HG03469 (cell line): ENCODE measurements at regions not wholly inside any gene's neighbourhood (a gene's known extent, or its start where the extent isn't known, plus 50 kb on each side); places are given as distances from the start of the nearest gene placed in this dataset.

Experiments used
- ATAC-seq: cut with Tn5 transposase; IDR thresholded peaks from one replicate; pipeline ENCODE4 v1.9.1; 2021; ENCODE audit warnings: mild to moderate bottlenecking, moderate library complexity, moderate number of reproducible peaks; ENCODE audit not compliant: unreplicated experiment

DNA sequence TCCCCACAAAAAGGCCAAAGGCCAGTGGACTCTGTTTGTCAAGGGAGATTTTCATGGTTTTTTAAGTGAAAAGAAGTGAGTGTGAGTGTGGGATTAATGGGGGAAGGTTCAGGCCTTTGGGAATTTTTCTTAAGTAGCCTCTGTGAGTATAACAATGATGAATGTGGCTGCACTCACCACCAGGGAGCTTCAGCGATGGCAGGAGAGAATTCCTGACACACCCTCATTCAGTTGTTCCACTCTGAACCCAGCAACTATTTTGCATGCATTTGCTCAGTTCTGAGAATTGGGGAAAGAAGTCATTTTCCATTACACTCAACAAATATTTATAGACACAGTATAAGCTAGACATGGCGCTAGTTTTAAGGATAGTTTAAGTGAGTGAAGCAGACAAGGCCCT is 117.9 kb downstream of the CCNA1 start:
- no peak for ATAC-seq

DNA sequence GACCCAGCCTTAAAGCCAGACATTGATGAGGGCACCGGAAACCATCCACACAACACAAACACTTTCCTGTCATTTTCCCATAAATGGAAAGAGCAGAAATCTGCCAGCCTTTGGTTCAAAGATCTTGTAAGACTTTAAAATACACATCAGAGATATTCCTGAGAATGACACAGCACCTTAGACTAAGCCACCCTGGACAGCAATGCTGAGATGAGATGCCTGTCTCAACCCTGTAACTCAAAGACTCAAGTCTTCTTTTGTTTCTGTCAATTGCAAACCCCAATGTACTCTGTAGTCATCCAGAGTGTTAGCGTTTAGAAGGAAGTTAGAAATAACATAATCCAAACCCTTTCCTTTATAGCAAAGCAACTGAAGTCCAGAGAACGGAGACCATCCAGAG is 119.2 kb downstream of the CCNA1 start:
- ATAC-seq: no peak

DNA sequence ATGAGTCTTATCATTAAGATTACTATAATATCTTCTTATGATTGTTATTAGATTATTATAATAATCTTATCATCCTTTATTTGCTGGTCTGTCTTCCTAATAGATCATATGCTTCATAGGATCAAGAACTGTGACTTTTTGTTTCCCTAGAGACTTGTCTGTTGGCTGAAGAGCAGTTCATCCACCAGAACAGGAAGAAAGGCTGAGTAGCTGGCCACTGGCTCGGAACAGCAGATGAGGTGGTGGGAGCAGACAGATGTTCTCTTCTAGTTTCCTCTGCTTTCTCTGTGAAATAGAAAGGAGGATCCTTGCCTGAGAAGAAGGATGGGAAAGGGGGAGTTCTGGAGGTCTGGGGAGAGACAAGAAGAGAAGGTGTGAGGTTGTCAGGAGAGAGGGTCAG is 120.0 kb downstream of the CCNA1 start:
- ATAC-seq: peak; percentile 34

- ATAC-seq: no peak
These were observed 120.3 kb upstream of the SERTM1 start for GRCh38 chr13:36553491-36553890.

GRCh38 chr13:36555151-36555986 is 118.5 kb upstream of the SERTM1 start:
- no peak for ATAC-seq

- no peak for ATAC-seq
These were observed 114.4 kb upstream of the SERTM1 start for GRCh38 chr13:36559375-36559774.

GRCh38 chr13:36567485-36567884 is 106.3 kb upstream of the SERTM1 start:
- ATAC-seq: no peak

DNA sequence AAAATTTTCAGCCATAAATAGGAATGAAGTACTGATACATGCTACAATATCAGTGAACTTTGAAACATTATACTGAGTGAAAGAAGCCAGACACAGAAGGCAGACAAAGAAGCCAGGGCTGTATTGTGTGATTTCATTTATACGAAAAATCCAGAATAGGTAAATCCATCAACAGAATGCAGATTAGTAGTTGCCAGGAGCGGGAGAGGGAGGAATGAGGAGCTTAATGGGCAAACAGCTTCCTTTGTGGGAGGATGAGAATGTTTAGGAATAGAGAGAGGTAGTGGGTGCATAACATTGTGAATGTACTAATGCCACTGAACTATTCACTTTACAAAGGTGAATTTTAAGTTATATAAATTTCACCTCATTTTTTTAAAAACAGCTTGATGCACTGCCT is 103.3 kb upstream of the SERTM1 start:
- ATAC-seq: no peak

GRCh38 chr13:36571444-36571843 is 102.4 kb upstream of the SERTM1 start:
- no peak for ATAC-seq

GRCh38 chr13:36582977-36583376 is 90.8 kb upstream of the SERTM1 start:
- ATAC-seq: no peak

DNA sequence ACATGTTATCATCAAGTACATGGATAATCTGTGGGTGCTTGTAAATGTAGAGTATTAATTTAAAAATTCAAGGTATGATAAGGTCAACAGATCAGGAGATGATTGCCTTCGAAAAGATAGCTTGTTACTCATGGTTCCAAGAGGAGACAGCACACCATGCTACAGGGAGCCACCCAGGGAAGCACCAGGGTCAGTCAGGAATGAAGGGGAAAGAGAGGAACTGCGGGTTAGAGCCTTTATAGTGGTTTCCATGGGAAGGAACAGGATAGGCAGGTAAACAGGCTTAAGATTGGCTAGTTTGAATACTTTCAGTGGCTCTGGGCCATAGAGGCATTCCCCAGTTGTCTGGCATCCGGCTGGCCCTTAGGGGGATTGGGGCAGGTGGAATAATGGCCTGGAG is 74.2 kb upstream of the SERTM1 start:
- no peak for ATAC-seq

DNA sequence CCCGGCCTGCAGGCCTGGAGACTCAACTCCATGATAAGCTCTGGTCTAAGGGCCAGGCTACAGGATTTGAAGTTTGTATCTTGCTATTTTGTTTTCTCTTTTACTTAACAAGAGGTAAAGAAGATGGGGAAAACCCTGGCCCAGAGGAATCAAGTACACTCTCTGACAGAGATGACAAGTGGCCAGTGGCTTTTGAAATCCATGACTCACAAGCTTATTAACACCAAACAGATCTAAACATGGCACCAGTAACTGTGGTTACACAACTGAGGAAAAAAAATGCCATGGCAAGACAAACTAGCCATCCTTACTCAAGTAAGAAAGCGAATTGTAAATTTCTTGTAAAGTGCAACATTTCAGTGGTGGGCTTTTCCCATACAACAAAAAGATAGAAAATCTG is 72.6 kb upstream of the SERTM1 start:
- ATAC-seq: no peak

GRCh38 chr13:36606060-36606459 is 67.8 kb upstream of the SERTM1 start:
- no peak for ATAC-seq

- ATAC-seq: no peak
These were observed 65.3 kb upstream of the SERTM1 start for GRCh38 chr13:36608474-36608873.

DNA sequence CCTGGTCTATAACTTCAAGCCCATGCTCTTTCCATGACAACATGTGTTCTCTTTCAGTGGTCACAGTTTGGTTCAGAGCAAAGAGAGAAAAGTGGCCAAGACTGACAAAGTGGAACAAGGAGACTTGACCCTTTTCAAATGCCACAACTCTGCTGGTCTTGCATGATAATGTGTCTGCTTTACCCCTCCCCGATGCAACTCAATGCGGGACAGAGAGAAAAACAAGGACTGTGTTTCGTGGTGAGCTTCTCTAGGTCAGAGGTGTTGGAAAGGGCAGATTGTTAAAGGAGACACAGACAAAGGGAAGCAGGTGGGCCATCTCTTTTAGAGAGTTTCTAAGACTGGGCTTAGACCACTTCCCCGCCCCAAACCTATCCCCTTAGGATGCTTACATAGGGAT is 61.6 kb upstream of the SERTM1 start:
- no peak for ATAC-seq

DNA sequence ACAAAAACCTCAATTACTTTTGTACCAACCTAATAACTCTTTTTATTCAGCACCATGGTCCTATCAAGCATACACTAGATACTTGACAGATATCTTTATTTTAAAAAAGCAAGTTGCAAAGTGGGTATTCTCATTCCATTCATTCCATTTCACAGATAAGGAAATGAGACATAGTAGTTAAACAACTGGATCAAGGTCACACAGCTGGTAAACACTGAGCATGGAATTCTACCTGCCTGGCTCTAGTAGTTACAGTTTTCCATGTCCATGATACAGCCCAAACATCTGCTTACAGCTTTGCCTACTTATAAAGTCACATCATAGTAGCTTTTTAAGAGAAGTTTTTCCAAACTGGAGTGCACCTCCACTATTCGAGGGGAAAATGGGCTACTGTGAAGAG is 57.1 kb upstream of the SERTM1 start:
- no peak for ATAC-seq

- no peak for ATAC-seq
These were observed 54.3 kb upstream of the SERTM1 start for GRCh38 chr13:36619535-36619934.
